Neural progenitor cell (in vitro differentiated cells): ENCODE measurements at regions not wholly inside any gene's neighbourhood (a gene's known extent, or its start where the extent isn't known, plus 50 kb on each side); places are given as distances from the start of the nearest gene placed in this dataset.
"Not testable (repeated sequence)": the region's sequence is repeated elsewhere in the genome, so short reads cannot be mapped to it uniquely, and the experiment has no call there.

Source experiments
- DNase-seq: peaks from one replicate; pipeline ENCODE4 v3.0.0-alpha.2; 2016; ENCODE audit warnings: low spot score
- H2AFZ ChIP-seq: fragments of 200-600 bp; sonication (generic); replicated peaks from 2 replicates; pipeline ENCODE4 v1.6.1; 2016; ENCODE audit warnings: antibody characterized with exemption
- H3F3A ChIP-seq: fragments of 200-600 bp; sonication (generic); 2 replicates; pipeline ENCODE4 v1.6.1; 2016; ENCODE audit warnings: antibody characterized with exemption, low read depth
- H3K27ac ChIP-seq: fragments of 200-600 bp; sonication (generic); 2 replicates; pipeline ENCODE4 v1.5.1; 2016; ENCODE audit warnings: mild to moderate bottlenecking
- H3K27me3 ChIP-seq: fragments of 200-600 bp; sonication (generic); 2 replicates; pipeline ENCODE4 v1.6.1; 2016; ENCODE audit warnings: mild to moderate bottlenecking, moderate library complexity
- H3K36me3 ChIP-seq: fragments of 200-600 bp; sonication (generic); 2 replicates; pipeline ENCODE4 v1.5.1; 2016
- H3K4me1 ChIP-seq: fragments of 200-600 bp; sonication (generic); 2 replicates; pipeline ENCODE4 v1.6.1; 2016; ENCODE audit warnings: mixed run types
- H3K4me2 ChIP-seq: fragments of 200-600 bp; sonication (generic); 2 replicates; pipeline ENCODE4 v1.6.1; 2016
- H3K4me3 ChIP-seq: fragments of 200-600 bp; sonication (generic); 2 replicates; pipeline ENCODE4 v1.5.1; 2016
- H3K79me2 ChIP-seq: fragments of 200-600 bp; sonication (generic); 2 replicates; pipeline ENCODE4 v1.6.1; 2016; ENCODE audit warnings: low read depth
- H3K9ac ChIP-seq: fragments of 200-600 bp; sonication (generic); 2 replicates; pipeline ENCODE4 v1.6.1; 2016
- H3K9me3 ChIP-seq: fragments of 200-600 bp; sonication (generic); 2 replicates; pipeline ENCODE4 v1.5.1; 2016; ENCODE audit warnings: low read depth
- H4K20me1 ChIP-seq: fragments of 200-600 bp; sonication (generic); 2 replicates; pipeline ENCODE4 v1.6.1; 2016; ENCODE audit warnings: low read depth
- H3K27ac Mint-ChIP-seq: 3 replicates; pipeline ENCODE4 v1.8.0; 2021; ENCODE audit warnings: mixed read lengths
- H3K27me3 Mint-ChIP-seq: 2 replicates; pipeline ENCODE4 v1.8.0; 2022; ENCODE audit warnings: low read depth, mild to moderate bottlenecking, inconsistent platforms, moderate library complexity, mixed read lengths; ENCODE audit not compliant: insufficient read depth
- H3K36me3 Mint-ChIP-seq: 3 replicates; pipeline ENCODE4 v1.8.0; 2021; ENCODE audit warnings: mixed read lengths
- H3K4me1 Mint-ChIP-seq: 3 replicates; pipeline ENCODE4 v1.8.0; 2021; ENCODE audit warnings: mixed read lengths
- H3K4me3 Mint-ChIP-seq: 3 replicates; pipeline ENCODE4 v1.8.0; 2021; ENCODE audit warnings: mild to moderate bottlenecking, moderate library complexity, mixed read lengths
- H3K9me3 Mint-ChIP-seq: 3 replicates; pipeline ENCODE4 v1.8.0; 2020; ENCODE audit warnings: mixed read lengths
- EZH2 ChIP-seq: fragments of 200-600 bp; sonication (generic); IDR thresholded peaks from 2 replicates; pipeline ENCODE4 v1.6.1; 2017; ENCODE audit warnings: antibody characterized with exemption, mild to moderate bottlenecking, moderate library complexity
- EZH2phosphoT487 ChIP-seq: fragments of 200-600 bp; sonication (generic); IDR thresholded peaks from 2 replicates; pipeline ENCODE4 v1.6.1; 2017; ENCODE audit warnings: antibody characterized with exemption
- TF ChIP-seq, protein P1 (sequence below): fragments of 200-600 bp; sonication (generic); IDR thresholded peaks from 2 replicates; pipeline ENCODE4 v1.5.1; 2017; ENCODE audit warnings: antibody characterized with exemption, mild to moderate bottlenecking

DNA sequence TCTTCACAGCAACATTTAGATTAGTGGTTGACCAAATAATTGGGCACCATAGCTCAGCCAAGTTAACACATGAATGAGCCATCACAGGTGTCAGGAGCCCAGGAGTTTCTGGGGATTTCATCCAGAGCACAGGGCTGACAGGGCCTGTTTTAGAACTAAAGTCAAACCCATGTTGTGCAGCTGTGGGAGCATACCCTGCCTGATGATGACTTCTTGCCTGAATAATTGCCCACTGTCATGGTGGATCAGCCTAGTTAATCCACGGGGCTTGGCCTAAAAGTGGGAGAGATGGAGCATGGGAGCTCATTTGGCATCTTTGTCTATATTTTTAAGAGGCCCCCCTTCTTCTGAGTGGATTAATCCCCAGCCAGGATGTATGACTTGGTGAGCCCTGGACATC lies 105.6 kb upstream of the GDNF start:
- Histone ChIP-seq H3K27ac (no peak overlapping the region), H4K20me1 (no peaks in the 10 kb centered on the region), H3K9me3 (no peaks in the 10 kb centered on the region), H3K36me3 (no peaks in the 10 kb centered on the region), H3K4me1 (no peaks in the 10 kb centered on the region), H3K9ac (no peak overlapping the region), H3F3A (no peaks in the 10 kb centered on the region), H3K27me3 (no peaks in the 10 kb centered on the region), H3K79me2 (no peaks in the 10 kb centered on the region), H3K4me3 (no peak overlapping the region), H2AFZ (no peak overlapping the region), H3K4me2 (no peak overlapping the region)
- Mint-ChIP-seq H3K36me3 (no peaks in the 10 kb centered on the region), H3K27me3 (peaks cover 2% of the 10 kb centered on the region), H3K27ac (no peak overlapping the region), H3K4me3 (no peak overlapping the region), H3K9me3 (no peaks in the 10 kb centered on the region), H3K4me1 (no peaks in the 10 kb centered on the region)
- no peak for DNase-seq
- no peak for TF ChIP-seq EZH2
- no peak for TF ChIP-seq EZH2phosphoT487
- TF ChIP-seq, protein P1, sequence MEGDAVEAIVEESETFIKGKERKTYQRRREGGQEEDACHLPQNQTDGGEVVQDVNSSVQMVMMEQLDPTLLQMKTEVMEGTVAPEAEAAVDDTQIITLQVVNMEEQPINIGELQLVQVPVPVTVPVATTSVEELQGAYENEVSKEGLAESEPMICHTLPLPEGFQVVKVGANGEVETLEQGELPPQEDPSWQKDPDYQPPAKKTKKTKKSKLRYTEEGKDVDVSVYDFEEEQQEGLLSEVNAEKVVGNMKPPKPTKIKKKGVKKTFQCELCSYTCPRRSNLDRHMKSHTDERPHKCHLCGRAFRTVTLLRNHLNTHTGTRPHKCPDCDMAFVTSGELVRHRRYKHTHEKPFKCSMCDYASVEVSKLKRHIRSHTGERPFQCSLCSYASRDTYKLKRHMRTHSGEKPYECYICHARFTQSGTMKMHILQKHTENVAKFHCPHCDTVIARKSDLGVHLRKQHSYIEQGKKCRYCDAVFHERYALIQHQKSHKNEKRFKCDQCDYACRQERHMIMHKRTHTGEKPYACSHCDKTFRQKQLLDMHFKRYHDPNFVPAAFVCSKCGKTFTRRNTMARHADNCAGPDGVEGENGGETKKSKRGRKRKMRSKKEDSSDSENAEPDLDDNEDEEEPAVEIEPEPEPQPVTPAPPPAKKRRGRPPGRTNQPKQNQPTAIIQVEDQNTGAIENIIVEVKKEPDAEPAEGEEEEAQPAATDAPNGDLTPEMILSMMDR, result no peak

DNA sequence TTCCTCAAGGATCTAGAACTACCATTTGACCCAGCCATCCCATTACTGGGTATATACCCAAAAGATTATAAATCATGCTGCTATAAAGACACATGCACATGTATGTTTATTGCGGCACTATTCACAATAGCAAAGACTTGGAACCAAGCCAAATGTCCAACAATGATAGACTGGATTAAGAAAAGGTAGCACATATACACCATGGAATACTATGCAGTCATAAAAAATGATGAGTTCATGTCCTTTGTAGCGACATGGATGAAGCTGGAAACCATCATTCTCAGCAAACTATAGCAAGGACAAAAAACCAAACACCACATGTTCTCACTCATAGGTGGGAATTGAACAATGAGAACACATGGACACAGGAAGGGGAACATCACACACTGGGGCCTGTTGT lies 103.3 kb upstream of the GDNF start:
- not testable (repeated sequence) for H3K27me3 Mint-ChIP-seq, H3K9me3 Mint-ChIP-seq, DNase-seq, H3K36me3 ChIP-seq, H3K4me3 ChIP-seq, H3K79me2 ChIP-seq, H4K20me1 ChIP-seq, H3K4me2 ChIP-seq, H3K9me3 ChIP-seq, H3K4me1 Mint-ChIP-seq, H3K27me3 ChIP-seq, H3F3A ChIP-seq, H3K36me3 Mint-ChIP-seq, H3K27ac Mint-ChIP-seq, H3K4me3 Mint-ChIP-seq, H3K9ac ChIP-seq, H3K27ac ChIP-seq, H3K4me1 ChIP-seq, H2AFZ ChIP-seq

DNA sequence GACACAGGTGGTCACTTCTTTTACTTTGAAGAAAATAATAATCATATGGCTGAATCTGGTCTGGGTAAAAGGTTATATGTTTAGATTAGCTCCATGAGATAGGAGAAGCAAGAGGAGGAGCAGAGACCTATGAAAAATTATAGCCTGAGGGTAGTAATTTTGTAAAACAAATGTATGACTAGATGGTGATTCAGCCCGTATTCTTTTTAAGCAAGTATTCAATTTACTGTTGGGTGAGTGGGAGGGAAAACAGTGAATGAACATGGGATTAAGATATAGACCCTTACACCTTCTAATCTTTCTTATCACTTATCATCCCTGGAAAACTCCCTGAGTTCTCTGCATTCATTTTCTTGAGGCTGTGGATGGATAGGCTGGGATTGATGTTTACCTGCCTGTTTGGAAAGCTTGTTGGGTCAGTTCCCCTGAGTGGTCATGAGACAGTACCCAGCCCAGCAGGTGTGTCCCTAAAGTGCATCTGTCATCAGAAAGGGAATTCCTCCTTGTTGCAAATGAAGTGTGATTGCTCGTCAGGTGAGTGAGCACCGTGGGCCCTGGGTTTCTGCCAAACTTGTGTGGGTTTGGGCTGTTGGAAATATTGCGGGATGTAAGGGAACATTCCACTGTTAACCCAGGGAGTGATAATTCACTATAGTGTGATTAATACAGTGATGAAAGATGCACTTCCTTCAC lies 101.2 kb upstream of the GDNF start:
- H3K36me3 ChIP-seq, result no peaks in the 10 kb centered on the region
- H3K79me2 ChIP-seq, result no peaks in the 10 kb centered on the region
- no peak for DNase-seq
- no peaks in the 10 kb centered on the region for H3K27me3 ChIP-seq
- peaks cover 6% of the 10 kb centered on the region for H3K4me1 ChIP-seq
- Mint-ChIP-seq H3K36me3 (no peaks in the 10 kb centered on the region), H3K27ac (no peak overlapping the region), H3K27me3 (peaks cover 2% of the 10 kb centered on the region), H3K4me3 (no peak overlapping the region), H3K4me1 (peaks cover 9% of the 10 kb centered on the region), H3K9me3 (no peaks in the 10 kb centered on the region)
- H3K27ac ChIP-seq, result no peak overlapping the region
- H3F3A ChIP-seq, result no peaks in the 10 kb centered on the region
- H3K4me3 ChIP-seq, result no peak overlapping the region
- no peak overlapping the region for H2AFZ ChIP-seq
- no peak overlapping the region for H3K9ac ChIP-seq
- no peak overlapping the region for H3K4me2 ChIP-seq
- TF ChIP-seq, protein P1, result no peak
- no peak for TF ChIP-seq EZH2
- no peak for TF ChIP-seq EZH2phosphoT487
- no peaks in the 10 kb centered on the region for H3K9me3 ChIP-seq
- H4K20me1 ChIP-seq, result no peaks in the 10 kb centered on the region

DNA sequence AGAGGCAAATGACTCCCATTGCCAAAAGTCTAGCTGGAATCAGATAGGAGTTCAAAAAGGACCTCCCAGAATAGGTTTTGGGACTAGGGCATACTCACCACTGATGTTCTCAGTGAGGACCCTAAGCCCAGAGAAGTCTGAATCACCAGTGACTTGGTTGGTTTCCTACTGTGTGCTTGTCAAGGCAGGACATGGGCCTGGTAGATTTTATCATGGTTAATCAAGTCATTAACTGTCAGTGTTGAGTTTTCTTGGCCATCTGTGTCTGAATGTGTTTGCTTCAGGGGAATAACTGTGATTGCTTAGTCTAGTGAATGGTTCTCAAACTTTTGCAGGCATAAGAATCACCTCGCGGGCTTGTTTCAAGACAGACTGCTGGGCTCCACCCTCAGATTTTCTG lies 99.0 kb upstream of the GDNF start:
- Mint-ChIP-seq H3K4me1 (peaks cover 9% of the 10 kb centered on the region), H3K4me3 (no peak overlapping the region), H3K27ac (no peak overlapping the region), H3K27me3 (peaks cover 3% of the 10 kb centered on the region), H3K9me3 (no peaks in the 10 kb centered on the region), H3K36me3 (no peaks in the 10 kb centered on the region)
- TF ChIP-seq EZH2phosphoT487 (no peak), EZH2 (no peak)
- TF ChIP-seq, protein P1, result no peak
- no peaks in the 10 kb centered on the region for H3F3A ChIP-seq
- H3K36me3 ChIP-seq, result no peaks in the 10 kb centered on the region
- H2AFZ ChIP-seq, result no peak overlapping the region
- H3K9me3 ChIP-seq, result no peaks in the 10 kb centered on the region
- H3K79me2 ChIP-seq, result no peaks in the 10 kb centered on the region
- DNase-seq, result no peak
- H3K4me2 ChIP-seq, result no peak overlapping the region
- no peak overlapping the region for H3K9ac ChIP-seq
- no peaks in the 10 kb centered on the region for H4K20me1 ChIP-seq
- no peak overlapping the region for H3K4me3 ChIP-seq
- H3K27ac ChIP-seq, result no peak overlapping the region
- H3K4me1 ChIP-seq, result peaks cover 7% of the 10 kb centered on the region
- no peaks in the 10 kb centered on the region for H3K27me3 ChIP-seq
